H1 (cell line): ENCODE measurements at regions not wholly inside any gene's neighbourhood (a gene's known extent, or its start where the extent isn't known, plus 50 kb on each side); places are given as distances from the start of the nearest gene placed in this dataset.

Experiments used
- CTCF ChIA-PET: fragments of 300-600 bp; sonication (Branson Sonifier 250); formaldehyde crosslinking; loops from one replicate; lab custom pipeline; 2021; ENCODE audit not compliant: partially characterized antibody; lab: Charles Lee
- POLR2A ChIA-PET: fragments of 300-600 bp; sonication (Branson Sonifier 250); formaldehyde crosslinking; loops from one replicate; lab custom pipeline; 2021; ENCODE audit warnings: inconsistent platforms; ENCODE audit not compliant: partially characterized antibody; lab: Charles Lee
- DNase-seq, 2 experiments: peaks; one replicate each; pipeline versions ENCODE4 v3.0.0 to v3.0.0-alpha.2; 2010 to 2022; ENCODE audit warnings: low spot score in 2 of 2, low read depth in 1 of 2, mixed read lengths in 1 of 2
- FAIRE-seq: peaks from 2 replicates; lab custom pipeline; 2011; peaks lifted over from hg19 to GRCh38; lab: Jason Lieb, UNC
- H2AFZ ChIP-seq: 2 replicates; pipeline ENCODE4 v1.8.1; 2012; ENCODE audit warnings: low read length, inconsistent platforms
- H2AK5ac ChIP-seq: 2 replicates; pipeline ENCODE4 v1.6.1; 2013; ENCODE audit warnings: low read depth, low read length
- H2BK120ac ChIP-seq: replicated peaks from 2 replicates; pipeline ENCODE3; 2013; ENCODE audit warnings: low read depth, low read length, inconsistent platforms
- H2BK12ac ChIP-seq: 2 replicates; pipeline ENCODE4 v1.6.1; 2013; ENCODE audit warnings: low read depth, low read length
- H2BK15ac ChIP-seq: 2 replicates; pipeline ENCODE4 v1.6.1; 2013; ENCODE audit warnings: low read length
- H2BK20ac ChIP-seq: 2 replicates; pipeline ENCODE4 v1.6.1; 2013; ENCODE audit warnings: low read length
- H2BK5ac ChIP-seq: 2 replicates; pipeline ENCODE4 v1.6.1; 2013; ENCODE audit warnings: low read depth, low read length
- H3K14ac ChIP-seq: 2 replicates; pipeline ENCODE4 v1.6.1; 2013; ENCODE audit warnings: inconsistent platforms; ENCODE audit not compliant: insufficient read length
- H3K18ac ChIP-seq: 2 replicates; pipeline ENCODE4 v1.6.1; 2013; ENCODE audit warnings: low read length; ENCODE audit errors: extremely low read depth
- H3K23ac ChIP-seq: 2 replicates; pipeline ENCODE4 v1.6.1; 2013; ENCODE audit warnings: inconsistent platforms; ENCODE audit not compliant: insufficient read length
- H3K23me2 ChIP-seq: 2 replicates; pipeline ENCODE4 v1.6.1; 2013; ENCODE audit warnings: low read depth, low read length
- H3K27ac ChIP-seq: 2 replicates; pipeline ENCODE4 v1.6.1; 2011; ENCODE audit warnings: low read depth, low read length, inconsistent platforms
- H3K27me3 ChIP-seq, 4 experiments: replicated peaks in 1 of 4; 1 replicate in 1 of 4; 2 replicates in 3 of 4; pipeline versions ENCODE4 v1.6.1 to v1.8.1; 2011 to 2013; ENCODE audit warnings: low read length in 3 of 4, mild to moderate bottlenecking in 3 of 4, inconsistent platforms in 2 of 4, mixed read lengths in 2 of 4, moderate library complexity in 1 of 4; ENCODE audit not compliant: control insufficient read depth in 3 of 4, insufficient read depth in 3 of 4; ENCODE audit errors: extremely low read depth in 1 of 4
- H3K36me3 ChIP-seq, 4 experiments: 2 replicates each; pipeline versions ENCODE4 v1.6.1 to v1.8.1; 2011 to 2013; ENCODE audit warnings: mild to moderate bottlenecking in 4 of 4, low read length in 3 of 4, moderate library complexity in 2 of 4, control low read depth in 1 of 4, inconsistent platforms in 1 of 4; ENCODE audit not compliant: insufficient read depth in 4 of 4, control insufficient read depth in 2 of 4
- H3K4ac ChIP-seq: replicated peaks from 2 replicates; pipeline ENCODE3; 2013; ENCODE audit warnings: low read length, low read depth, mixed read lengths, inconsistent platforms; ENCODE audit not compliant: insufficient read length
- H3K4me1 ChIP-seq, 4 experiments: replicated peaks in 1 of 4; 1 replicate in 1 of 4; 2 replicates in 3 of 4; pipeline versions ENCODE4 v1.6.1 to v1.8.1; 2011 to 2013; ENCODE audit warnings: low read length in 3 of 4, inconsistent platforms in 2 of 4, mixed read lengths in 1 of 4; ENCODE audit not compliant: insufficient read depth in 4 of 4, control insufficient read depth in 3 of 4
- H3K4me2 ChIP-seq, 2 experiments: 2 replicates each; pipeline versions ENCODE4 v1.6.1 to v1.8.1; 2011 to 2013; ENCODE audit warnings: low read depth in 2 of 2, low read length in 2 of 2, control low read depth in 1 of 2, inconsistent platforms in 1 of 2, mild to moderate bottlenecking in 1 of 2; ENCODE audit not compliant: insufficient read depth in 1 of 2
- H3K4me3 ChIP-seq, 4 experiments: fragments of 200-600, 300-600 bp in 1 of 4; sonication (generic), shearing (Covaris generic), sonication (Bioruptor Twin) in 1 of 4; 2 replicates each; pipeline versions ENCODE4 v1.5.1 to v1.8.1; 2011 to 2016; ENCODE audit warnings: low read length in 4 of 4, low read depth in 3 of 4, control low read depth in 2 of 4, inconsistent platforms in 2 of 4, mild to moderate bottlenecking in 2 of 4, mixed read lengths in 1 of 4, moderate library complexity in 1 of 4; ENCODE audit not compliant: insufficient read depth in 2 of 4; ENCODE audit errors: extremely low read depth in 1 of 4
- H3K56ac ChIP-seq: replicated peaks from 2 replicates; pipeline ENCODE3; 2013; ENCODE audit warnings: low read depth, mild to moderate bottlenecking, mixed read lengths, low read length, inconsistent platforms; ENCODE audit not compliant: insufficient read length
- H3K79me1 ChIP-seq: 2 replicates; pipeline ENCODE4 v1.6.1; 2013; ENCODE audit warnings: low read depth, low read length, control low read depth
- H3K79me2 ChIP-seq, 2 experiments: 2 replicates each; pipeline versions ENCODE4 v1.6.1 to v1.8.1; 2012 to 2013; ENCODE audit warnings: low read length in 2 of 2, mild to moderate bottlenecking in 2 of 2, inconsistent platforms in 1 of 2; ENCODE audit not compliant: insufficient read depth in 2 of 2, control insufficient read depth in 1 of 2
- H3K9ac ChIP-seq, 4 experiments: replicated peaks in 1 of 4; 1 replicate in 1 of 4; 2 replicates in 3 of 4; pipeline versions ENCODE4 v1.6.1 to v1.8.1; 2011 to 2013; ENCODE audit warnings: low read depth in 3 of 4, low read length in 3 of 4, control low read depth in 2 of 4, mild to moderate bottlenecking in 2 of 4, moderate library complexity in 2 of 4, inconsistent platforms in 1 of 4; ENCODE audit errors: extremely low read depth in 1 of 4
- H3K9me3 ChIP-seq, 2 experiments: 2 replicates each; pipeline versions ENCODE4 v1.6.1 to v1.8.1; 2012 to 2013; ENCODE audit warnings: mild to moderate bottlenecking in 2 of 2, moderate library complexity in 2 of 2, control low read depth in 1 of 2, inconsistent platforms in 1 of 2, low read depth in 1 of 2, low read length in 1 of 2, mixed read lengths in 1 of 2; ENCODE audit not compliant: insufficient read depth in 2 of 2
- H4K20me1 ChIP-seq, 2 experiments: replicated peaks in 1 of 2; 2 replicates each; pipeline versions ENCODE3 to v1.8.1; 2011 to 2013; ENCODE audit warnings: inconsistent platforms in 2 of 2, low read length in 2 of 2, mild to moderate bottlenecking in 1 of 2; ENCODE audit not compliant: insufficient read depth in 2 of 2, control insufficient read depth in 1 of 2
- H4K5ac ChIP-seq: 2 replicates; pipeline ENCODE4 v1.6.1; 2013; ENCODE audit warnings: low read length, low read depth, mixed read lengths, inconsistent platforms; ENCODE audit not compliant: insufficient read length
- H4K8ac ChIP-seq: 2 replicates; pipeline ENCODE4 v1.8.0; 2013; ENCODE audit warnings: mild to moderate bottlenecking, moderate library complexity, low read length, inconsistent platforms; ENCODE audit not compliant: insufficient read depth; ENCODE audit errors: extremely low read depth
- H4K91ac ChIP-seq: replicated peaks from 2 replicates; pipeline ENCODE3; 2013; ENCODE audit warnings: low read length, mixed read lengths, inconsistent platforms; ENCODE audit not compliant: insufficient read length
- RFX5 ChIP-seq: IDR thresholded peaks from 2 replicates; pipeline ENCODE4 v1.6.1; 2011; ENCODE audit warnings: low read depth, low read length, improper control_type of control experiment, borderline replicate concordance
- SAP30 ChIP-seq: fragments of 300-600 bp; sonication (generic); IDR thresholded peaks from 2 replicates; pipeline ENCODE4 v1.7.1; 2012; ENCODE audit warnings: low read length, moderate library complexity, mild to moderate bottlenecking, inconsistent platforms; ENCODE audit not compliant: insufficient read depth, insufficient replicate concordance
- TAF7 ChIP-seq: optimal IDR thresholded peaks from 2 replicates; pipeline ENCODE3; 2011; ENCODE audit warnings: low read depth, mild to moderate bottlenecking, inconsistent platforms, low read length, moderate library complexity, borderline replicate concordance
- TEAD4 ChIP-seq: IDR thresholded peaks from 2 replicates; pipeline ENCODE4 v1.6.1; 2012; ENCODE audit warnings: low read depth, low read length, inconsistent platforms, mixed read lengths
- WGBS, 2 experiments: shearing (Covaris generic) in 1 of 2; methylation state at CpG; one replicate each; pipeline versions ENCODE4 v1.1.6 to v1.1.7; 2013 to 2015; ENCODE audit warnings: low lambda C conversion rate in 2 of 2, mixed read lengths in 2 of 2, inconsistent platforms in 1 of 2, low coverage in 1 of 2, missing lambda C conversion rate in 1 of 2; ENCODE audit not compliant: insufficient replicate concordance in 2 of 2, insufficient coverage in 1 of 2, insufficient read length in 1 of 2; ENCODE audit errors: extremely low coverage in 1 of 2, missing lambda C conversion rate in 1 of 2; 5-methylcytosine and 5-hydroxymethylcytosine counted together

DNA sequence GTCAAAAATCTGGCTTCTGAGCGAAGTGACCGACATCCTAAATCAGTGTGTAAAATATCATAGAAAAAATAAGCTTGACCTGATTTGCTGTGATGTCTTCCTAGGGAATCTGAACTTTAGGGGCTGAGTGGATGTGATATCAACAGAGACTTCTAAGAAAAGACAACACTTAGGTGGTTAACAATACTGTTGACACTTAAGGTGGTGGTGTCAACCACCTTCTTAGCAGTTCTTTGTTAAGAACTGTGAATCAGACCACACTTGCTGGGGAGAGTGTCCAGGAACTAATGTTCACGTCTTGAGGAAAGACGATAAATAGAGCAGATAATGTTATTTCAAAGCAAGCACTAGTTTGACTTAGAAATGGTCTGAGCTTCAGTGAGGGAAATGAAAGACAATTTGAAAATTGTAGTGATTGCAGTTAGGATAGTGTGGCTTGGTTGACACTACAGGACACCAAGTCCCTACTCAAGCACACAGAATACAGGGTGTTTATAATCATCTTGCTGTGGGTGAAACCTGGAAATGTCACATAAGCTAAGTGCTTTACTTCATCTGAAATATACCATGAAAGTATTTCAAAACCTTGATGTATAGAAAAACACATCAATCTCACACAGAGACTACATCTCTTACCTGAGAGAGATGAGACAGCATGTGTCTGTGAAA is 1936.5 kb downstream of the PCDH9 start:
- Histone ChIP-seq H3K4me1 (no peaks in the 10 kb centered on the region), H3K4me3 (no peak overlapping the region), H2BK12ac (no peak overlapping the region), H4K20me1 (no peaks in the 10 kb centered on the region), H3K9me3 (no peaks in the 10 kb centered on the region), H2AK5ac (no peak overlapping the region), H4K8ac (no peak overlapping the region), H3K4me2 (no peak overlapping the region), H3K14ac (no peak overlapping the region), H3K27ac (no peak overlapping the region), H2AFZ (0 out of 2 replicates have a peak overlapping the region, but pooled peaks have one; percentile 27), H3K79me2 (no peaks in the 10 kb centered on the region), H4K91ac (no peak overlapping the region), H3K23ac (no peak overlapping the region), H2BK5ac (no peak overlapping the region), H3K4ac (no peak overlapping the region), H4K5ac (no peak overlapping the region), H3K18ac (no peak overlapping the region), H3K36me3 (no peaks in the 10 kb centered on the region), H3K27me3 (no peaks in the 10 kb centered on the region), H3K79me1 (no peaks in the 10 kb centered on the region), H3K9ac (no peak overlapping the region), H2BK20ac (no peak overlapping the region), H2BK15ac (no peak overlapping the region), H2BK120ac (no peak overlapping the region), H3K56ac (no peak overlapping the region), H3K23me2 (no peaks in the 10 kb centered on the region)
- DNase-seq = no peak
- CTCF ChIA-PET = interaction anchor here (0.6 to 1.3 kb wide), 2 partner anchors 27 to 631 kb away, joined by 3 to 4 read pairs; no protein-coding TSS in a partner anchor
- no peak for TF ChIP-seq TEAD4
- TF ChIP-seq RFX5 = no peak
- TF ChIP-seq TAF7 = no peak
- TF ChIP-seq SAP30 = no peak
- POLR2A ChIA-PET = no interaction called here
- WGBS, 2 experiments = 98% methylated on average over 4 of the region's 4 CpGs; no CpG with 5 or more reads in 1 of the 2 experiments
- FAIRE-seq = no peak
